Tibial nerve (tissue), 4 donors: ENCODE measurements at regions not wholly inside any gene's neighbourhood (a gene's known extent, or its start where the extent isn't known, plus 50 kb on each side); places are given as distances from the start of the nearest gene placed in this dataset.
A peak's percentile ranks its signal among the peaks of the same experiment; 100 is the strongest.

Experiments used
- DNase-seq, 2 donors: peaks; one replicate each; pipeline ENCODE4 v3.0.0-alpha.2; 2019; ENCODE audit warnings: low spot score in 2 of 2
- H3K27ac ChIP-seq, 4 donors: fragments of 200-600 bp; sonication (generic) in 3 of 4; one replicate each; pipeline ENCODE4 v1.5.1; 2017 to 2019; ENCODE audit warnings: mild to moderate bottlenecking in 1 of 4
- H3K27me3 ChIP-seq, 2 donors: fragments of 200-600 bp; sonication (generic) in 1 of 2; one replicate each; pipeline versions ENCODE4 v1.5.1 to v1.6.0; 2017 to 2019
- H3K36me3 ChIP-seq, 3 donors: fragments of 200-600 bp; sonication (generic); one replicate each; pipeline ENCODE4 v1.5.1; 2018 to 2019
- H3K4me1 ChIP-seq, 4 donors: fragments of 200-600 bp; sonication (generic) in 3 of 4; one replicate each; pipeline ENCODE4 v1.5.1; 2017 to 2019
- H3K4me3 ChIP-seq, 4 donors: fragments of 200-600 bp; sonication (generic) in 3 of 4; one replicate each; pipeline ENCODE4 v1.5.1; 2017 to 2019; ENCODE audit warnings: mild to moderate bottlenecking in 1 of 4, moderate library complexity in 1 of 4
- H3K9me3 ChIP-seq, 4 donors: fragments of 200-600 bp; sonication (generic) in 3 of 4; one replicate each; pipeline ENCODE4 v1.5.1; 2017 to 2019
- EP300 ChIP-seq, 2 donors: sonication (generic); formaldehyde crosslinking; IDR thresholded peaks; one replicate each; pipeline ENCODE4 v1.6.1; 2017; ENCODE audit warnings: antibody characterized with exemption in 2 of 2, mild to moderate bottlenecking in 1 of 2
- POLR2A ChIP-seq, 2 donors: fragments of 450-650 bp; IDR thresholded peaks; one replicate each; pipeline ENCODE4 v1.6.1; 2017; ENCODE audit warnings: antibody characterized with exemption in 2 of 2, mild to moderate bottlenecking in 2 of 2, moderate library complexity in 2 of 2
- WGBS, 2 donors: methylation state at CpG; one replicate each; pipeline ENCODE4 v1.1.5; 2018; 5-methylcytosine and 5-hydroxymethylcytosine counted together
- TF ChIP-seq, protein P1 (sequence below), 5 experiments: fragments of 200-600 bp in 3 of 5; fragments of 450-650 bp in 2 of 5; sonication (generic) in 3 of 5; IDR thresholded peaks; one replicate each; pipeline ENCODE4 v1.5.1; 2016 to 2019; ENCODE audit warnings: antibody characterized with exemption in 5 of 5, mild to moderate bottlenecking in 3 of 5, moderate library complexity in 2 of 5

GRCh38 chr5:142508591-142508990, 177.3 kb downstream of the FGF1 start:
- Histone ChIP-seq H3K4me3 (no peak overlapping the region), H3K27ac (no peak overlapping the region), H3K36me3 (no peaks in the 10 kb centered on the region), H3K4me1 (peaks cover 0 to 25% (median 9%) of the 10 kb centered on the region in 4 donors), H3K27me3 (no peaks in the 10 kb centered on the region), H3K9me3 (no peaks in the 10 kb centered on the region)
- no peak for DNase-seq
- 89 to 90% methylated on average over 2 of the region's 2 CpGs for WGBS, 2 donors
- TF ChIP-seq POLR2A (IDR thresholded peaks at IDR 0.05) (no peak), EP300 (IDR thresholded peaks at IDR 0.05) (no peak)
- TF ChIP-seq, protein P1, sequence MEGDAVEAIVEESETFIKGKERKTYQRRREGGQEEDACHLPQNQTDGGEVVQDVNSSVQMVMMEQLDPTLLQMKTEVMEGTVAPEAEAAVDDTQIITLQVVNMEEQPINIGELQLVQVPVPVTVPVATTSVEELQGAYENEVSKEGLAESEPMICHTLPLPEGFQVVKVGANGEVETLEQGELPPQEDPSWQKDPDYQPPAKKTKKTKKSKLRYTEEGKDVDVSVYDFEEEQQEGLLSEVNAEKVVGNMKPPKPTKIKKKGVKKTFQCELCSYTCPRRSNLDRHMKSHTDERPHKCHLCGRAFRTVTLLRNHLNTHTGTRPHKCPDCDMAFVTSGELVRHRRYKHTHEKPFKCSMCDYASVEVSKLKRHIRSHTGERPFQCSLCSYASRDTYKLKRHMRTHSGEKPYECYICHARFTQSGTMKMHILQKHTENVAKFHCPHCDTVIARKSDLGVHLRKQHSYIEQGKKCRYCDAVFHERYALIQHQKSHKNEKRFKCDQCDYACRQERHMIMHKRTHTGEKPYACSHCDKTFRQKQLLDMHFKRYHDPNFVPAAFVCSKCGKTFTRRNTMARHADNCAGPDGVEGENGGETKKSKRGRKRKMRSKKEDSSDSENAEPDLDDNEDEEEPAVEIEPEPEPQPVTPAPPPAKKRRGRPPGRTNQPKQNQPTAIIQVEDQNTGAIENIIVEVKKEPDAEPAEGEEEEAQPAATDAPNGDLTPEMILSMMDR (IDR thresholded peaks at IDR 0.05), result no peak

GRCh38 chr5:142507531-142508372, 178.1 kb downstream of the FGF1 start:
- H3K27me3 ChIP-seq, result no peaks in the 10 kb centered on the region
- H3K27ac ChIP-seq, result peak overlapping the region in 1 of 4 donors; percentile 14
- H3K36me3 ChIP-seq, result no peaks in the 10 kb centered on the region
- WGBS, 2 donors, result 80 to 82% methylated on average over 21 of the region's 21 CpGs
- H3K9me3 ChIP-seq, result no peaks in the 10 kb centered on the region
- no peak for DNase-seq
- peaks cover 0 to 23% (median 9%) of the 10 kb centered on the region in 4 donors for H3K4me1 ChIP-seq
- TF ChIP-seq, protein P1 (IDR thresholded peaks at IDR 0.05), result no peak
- TF ChIP-seq EP300 (IDR thresholded peaks at IDR 0.05) (no peak), POLR2A (IDR thresholded peaks at IDR 0.05) (no peak)
- H3K4me3 ChIP-seq, result no peak overlapping the region

- no peak for TF ChIP-seq EP300 (IDR thresholded peaks at IDR 0.05)
- no peak for TF ChIP-seq POLR2A (IDR thresholded peaks at IDR 0.05)
- TF ChIP-seq, protein P1 (IDR thresholded peaks at IDR 0.05), result no peak
- 61 to 64% methylated on average over 4 of the region's 4 CpGs for WGBS, 2 donors
- Histone ChIP-seq H3K27ac (no peak overlapping the region), H3K4me1 (peaks cover 0 to 13% (median 3%) of the 10 kb centered on the region in 4 donors), H3K27me3 (no peaks in the 10 kb centered on the region), H3K9me3 (no peaks in the 10 kb centered on the region), H3K36me3 (no peaks in the 10 kb centered on the region), H3K4me3 (no peak overlapping the region)
- no peak for DNase-seq
Observed at GRCh38 chr5:142506756-142507155, 179.1 kb downstream of the FGF1 start.

DNA sequence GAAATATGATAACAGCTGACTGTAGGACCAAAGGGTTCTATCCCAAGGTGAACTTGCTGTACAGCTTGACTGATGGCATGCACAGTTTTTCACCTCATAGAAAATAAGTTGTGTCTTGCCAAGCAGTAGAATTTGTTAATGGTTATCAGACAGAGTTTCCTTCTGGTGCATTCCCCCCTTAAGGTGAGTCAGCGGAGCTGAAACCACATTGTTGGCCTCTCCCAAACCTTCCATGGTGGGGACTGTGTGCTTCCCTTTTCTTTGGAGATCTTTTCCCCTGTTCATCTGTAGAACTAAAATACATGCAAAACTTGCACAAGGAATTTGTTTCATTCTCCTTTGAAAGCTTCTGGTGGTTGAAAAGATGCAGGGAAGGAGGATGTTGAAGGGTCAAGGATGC, 179.8 kb downstream of the FGF1 start:
- DNase-seq, result no peak
- Histone ChIP-seq H3K4me3 (no peak overlapping the region), H3K36me3 (no peaks in the 10 kb centered on the region), H3K27ac (no peak overlapping the region), H3K27me3 (no peaks in the 10 kb centered on the region), H3K9me3 (no peaks in the 10 kb centered on the region), H3K4me1 (peaks cover 0 to 9% (median 0%) of the 10 kb centered on the region in 4 donors)
- WGBS, 2 donors, result 92 to 100% methylated on average over 1 of the region's 1 CpG
- TF ChIP-seq POLR2A (IDR thresholded peaks at IDR 0.05), result no peak
- no peak for TF ChIP-seq EP300 (IDR thresholded peaks at IDR 0.05)
- TF ChIP-seq, protein P1 (IDR thresholded peaks at IDR 0.05), result no peak

DNA sequence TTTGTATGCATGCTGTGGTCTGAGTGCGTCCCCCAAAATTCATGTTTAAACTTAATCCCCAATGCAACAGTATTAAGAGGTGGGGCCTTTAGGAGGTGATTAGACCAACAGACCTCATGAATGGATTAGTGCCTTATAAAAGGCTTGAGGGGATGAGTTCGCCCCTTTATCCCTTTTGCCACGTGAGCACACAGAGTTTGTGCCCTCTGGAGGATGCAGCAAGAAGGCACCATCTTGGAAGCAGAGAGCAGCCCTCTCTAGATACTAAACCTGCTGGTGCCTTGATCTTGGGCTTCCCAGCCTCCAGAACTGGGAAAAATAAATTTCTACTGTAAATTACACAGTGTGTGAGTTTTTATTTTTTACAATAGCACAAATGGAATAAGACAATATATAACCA, 177.1 kb upstream of the SPRY4 start:
- DNase-seq, result no peak
- WGBS, 2 donors, result 72 to 92% methylated on average over 3 of the region's 3 CpGs
- H3K4me3 ChIP-seq, result no peak overlapping the region
- H3K4me1 ChIP-seq, result peaks cover 0 to 13% (median 4%) of the 10 kb centered on the region in 4 donors
- no peak for TF ChIP-seq POLR2A (IDR thresholded peaks at IDR 0.05)
- TF ChIP-seq EP300 (IDR thresholded peaks at IDR 0.05), result no peak
- no peaks in the 10 kb centered on the region for H3K9me3 ChIP-seq
- H3K36me3 ChIP-seq, result no peaks in the 10 kb centered on the region
- no peaks in the 10 kb centered on the region for H3K27me3 ChIP-seq
- no peak overlapping the region for H3K27ac ChIP-seq
